CD1c-positive myeloid dendritic cell (primary cell): ENCODE measurements at regions not wholly inside any gene's neighbourhood (a gene's known extent, or its start where the extent isn't known, plus 50 kb on each side); places are given as distances from the start of the nearest gene placed in this dataset.
A peak's percentile ranks its signal among the peaks of the same experiment; 100 is the strongest.
"Not testable (repeated sequence)": the region's sequence is repeated elsewhere in the genome, so short reads cannot be mapped to it uniquely, and the experiment has no call there.

Source experiments
- DNase-seq: peaks from one replicate; pipeline ENCODE4 v3.0.0-alpha.2; 2016; ENCODE audit errors: extremely low spot score

GRCh38 chr9:3659647-3660046, 133.8 kb upstream of the RFX3 start:
- DNase-seq: no peak

GRCh38 chr9:3658964-3659363, 133.2 kb upstream of the RFX3 start:
- DNase-seq: no peak

- DNase-seq: no peak
These were observed 130.4 kb upstream of the RFX3 start for GRCh38 chr9:3656224-3656623.

- DNase-seq: no peak
These were observed 125.3 kb upstream of the RFX3 start for GRCh38 chr9:3650994-3651622.

GRCh38 chr9:3648722-3649246, 123.0 kb upstream of the RFX3 start:
- DNase-seq: no peak

- DNase-seq: no peak
These were observed 122.5 kb upstream of the RFX3 start for GRCh38 chr9:3648266-3648665.

- DNase-seq: no peak
These were observed 121.9 kb upstream of the RFX3 start for GRCh38 chr9:3647652-3648051.

GRCh38 chr9:3646226-3646625, 120.4 kb upstream of the RFX3 start:
- no peak for DNase-seq

GRCh38 chr9:3642075-3642474, 116.3 kb upstream of the RFX3 start:
- not testable (repeated sequence) for DNase-seq

GRCh38 chr9:3629495-3629894, 103.7 kb upstream of the RFX3 start:
- no peak for DNase-seq

- no peak for DNase-seq
These were observed 102.4 kb upstream of the RFX3 start for GRCh38 chr9:3628239-3628638.

- no peak for DNase-seq
These were observed 82.2 kb upstream of the RFX3 start for GRCh38 chr9:3608011-3608410.

GRCh38 chr9:3600672-3601071, 74.9 kb upstream of the RFX3 start:
- no peak for DNase-seq

- no peak for DNase-seq
These were observed 72.0 kb upstream of the RFX3 start for GRCh38 chr9:3597792-3598191.

GRCh38 chr9:3586066-3586465, 60.3 kb upstream of the RFX3 start:
- no peak for DNase-seq

- no peak for DNase-seq
These were observed 59.8 kb upstream of the RFX3 start for GRCh38 chr9:3585606-3586005.

GRCh38 chr9:3578786-3579185, 53.0 kb upstream of the RFX3 start:
- DNase-seq: peak; percentile 63

GRCh38 chr9:3576328-3576727, 50.5 kb upstream of the RFX3 start:
- peak; percentile 81 for DNase-seq

- peak; percentile 8 for DNase-seq
These were observed 50.0 kb upstream of the RFX3 start for GRCh38 chr9:3575821-3576220.
